ENCODE measurements at regions not wholly inside any gene's neighbourhood (a gene's known extent, or its start where the extent isn't known, plus 50 kb on each side); places are given as distances from the start of the nearest gene placed in this dataset.

GRCh38 chr20:12649234-12649633, 359.5 kb upstream of the SPTLC3 start:
- Mint-ChIP-seq H3K4me3 (no peak overlapping the region), H3K27ac (no peak overlapping the region), H3K4me1 (ENCODE audit: low read depth) (no peaks in the 10 kb centered on the region), H3K36me3 (ENCODE audit: low read depth) (no peaks in the 10 kb centered on the region), H3K9me3 (peaks cover 13% of the 10 kb centered on the region), H3K27me3 (ENCODE audit: low read depth) (no peaks in the 10 kb centered on the region)
- DNase-seq (ENCODE audit: low spot score): no peak

GRCh38 chr20:12653642-12654041, 355.1 kb upstream of the SPTLC3 start:
- Mint-ChIP-seq H3K4me3 (no peak overlapping the region), H3K36me3 (ENCODE audit: low read depth) (no peaks in the 10 kb centered on the region), H3K4me1 (ENCODE audit: low read depth) (no peaks in the 10 kb centered on the region), H3K9me3 (peaks cover 11% of the 10 kb centered on the region), H3K27ac (no peak overlapping the region), H3K27me3 (ENCODE audit: low read depth) (no peaks in the 10 kb centered on the region)
- DNase-seq (ENCODE audit: low spot score): no peak

GRCh38 chr20:12659942-12660341, 348.8 kb upstream of the SPTLC3 start:
- Mint-ChIP-seq H3K9me3 (peaks cover 34% of the 10 kb centered on the region), H3K27me3 (ENCODE audit: low read depth) (no peaks in the 10 kb centered on the region), H3K4me3 (no peak overlapping the region), H3K36me3 (ENCODE audit: low read depth) (no peaks in the 10 kb centered on the region), H3K4me1 (ENCODE audit: low read depth) (no peaks in the 10 kb centered on the region), H3K27ac (no peak overlapping the region)
- no peak for DNase-seq (ENCODE audit: low spot score)

GRCh38 chr20:12660918-12661317, 347.9 kb upstream of the SPTLC3 start:
- no peak for DNase-seq (ENCODE audit: low spot score)
- Mint-ChIP-seq H3K9me3 (peaks cover 35% of the 10 kb centered on the region), H3K4me1 (ENCODE audit: low read depth) (no peaks in the 10 kb centered on the region), H3K36me3 (ENCODE audit: low read depth) (no peaks in the 10 kb centered on the region), H3K27ac (no peak overlapping the region), H3K27me3 (ENCODE audit: low read depth) (no peaks in the 10 kb centered on the region), H3K4me3 (no peak overlapping the region)

GRCh38 chr20:12670301-12670700, 338.5 kb upstream of the SPTLC3 start:
- H3K27me3 Mint-ChIP-seq (ENCODE audit: low read depth): no peaks in the 10 kb centered on the region
- no peaks in the 10 kb centered on the region for H3K4me1 Mint-ChIP-seq (ENCODE audit: low read depth)
- H3K9me3 Mint-ChIP-seq: peaks cover 10% of the 10 kb centered on the region
- H3K4me3 Mint-ChIP-seq: no peak overlapping the region
- H3K36me3 Mint-ChIP-seq (ENCODE audit: low read depth): no peaks in the 10 kb centered on the region
- no peak for DNase-seq (ENCODE audit: low spot score)
- no peak overlapping the region for H3K27ac Mint-ChIP-seq

- no peak for DNase-seq (ENCODE audit: low spot score)
- Mint-ChIP-seq H3K4me1 (ENCODE audit: low read depth) (no peaks in the 10 kb centered on the region), H3K4me3 (no peak overlapping the region), H3K27me3 (ENCODE audit: low read depth) (no peaks in the 10 kb centered on the region), H3K9me3 (peaks cover 10% of the 10 kb centered on the region), H3K27ac (no peak overlapping the region), H3K36me3 (ENCODE audit: low read depth) (no peaks in the 10 kb centered on the region)
Measured at GRCh38 chr20:12673352-12673751, 335.4 kb upstream of the SPTLC3 start.

GRCh38 chr20:12677925-12678324, 330.8 kb upstream of the SPTLC3 start:
- no peaks in the 10 kb centered on the region for H3K36me3 Mint-ChIP-seq (ENCODE audit: low read depth)
- no peak overlapping the region for H3K4me3 Mint-ChIP-seq
- H3K27me3 Mint-ChIP-seq (ENCODE audit: low read depth): no peaks in the 10 kb centered on the region
- no peak overlapping the region for H3K27ac Mint-ChIP-seq
- peaks cover 10% of the 10 kb centered on the region for H3K9me3 Mint-ChIP-seq
- DNase-seq (ENCODE audit: low spot score): no peak
- no peaks in the 10 kb centered on the region for H3K4me1 Mint-ChIP-seq (ENCODE audit: low read depth)

- Mint-ChIP-seq H3K27me3 (ENCODE audit: low read depth) (no peaks in the 10 kb centered on the region), H3K36me3 (ENCODE audit: low read depth) (no peaks in the 10 kb centered on the region), H3K27ac (no peak overlapping the region), H3K4me1 (ENCODE audit: low read depth) (no peaks in the 10 kb centered on the region), H3K9me3 (peaks cover 5% of the 10 kb centered on the region), H3K4me3 (no peak overlapping the region)
- no peak for DNase-seq (ENCODE audit: low spot score)
Measured at GRCh38 chr20:12679447-12679846, 329.3 kb upstream of the SPTLC3 start.

GRCh38 chr20:12682613-12683012, 326.2 kb upstream of the SPTLC3 start:
- DNase-seq (ENCODE audit: low spot score): no peak
- Mint-ChIP-seq H3K36me3 (ENCODE audit: low read depth) (no peaks in the 10 kb centered on the region), H3K9me3 (peaks cover 6% of the 10 kb centered on the region), H3K27ac (no peak overlapping the region), H3K4me1 (ENCODE audit: low read depth) (no peaks in the 10 kb centered on the region), H3K4me3 (no peak overlapping the region), H3K27me3 (ENCODE audit: low read depth) (no peaks in the 10 kb centered on the region)

- DNase-seq (ENCODE audit: low spot score): no peak
- H3K27ac Mint-ChIP-seq: no peak overlapping the region
Measured at GRCh38 chr20:12687476-12687875, 321.3 kb upstream of the SPTLC3 start.

GRCh38 chr20:12695937-12696336, 312.8 kb upstream of the SPTLC3 start:
- H3K27me3 Mint-ChIP-seq (ENCODE audit: low read depth): no peaks in the 10 kb centered on the region
- H3K4me3 Mint-ChIP-seq: no peak overlapping the region
- H3K27ac Mint-ChIP-seq: no peak overlapping the region
- peaks cover 3% of the 10 kb centered on the region for H3K9me3 Mint-ChIP-seq
- DNase-seq (ENCODE audit: low spot score): no peak
- no peaks in the 10 kb centered on the region for H3K36me3 Mint-ChIP-seq (ENCODE audit: low read depth)
- H3K4me1 Mint-ChIP-seq (ENCODE audit: low read depth): no peaks in the 10 kb centered on the region

More at GRCh38 chr20:12687476-12687875, 321.3 kb upstream of the SPTLC3 start:
- no peaks in the 10 kb centered on the region for H3K36me3 Mint-ChIP-seq (ENCODE audit: low read depth)
- no peaks in the 10 kb centered on the region for H3K27me3 Mint-ChIP-seq (ENCODE audit: low read depth)
- H3K4me3 Mint-ChIP-seq: no peak overlapping the region
- no peaks in the 10 kb centered on the region for H3K4me1 Mint-ChIP-seq (ENCODE audit: low read depth)
- H3K9me3 Mint-ChIP-seq: peaks cover 7% of the 10 kb centered on the region

GRCh38 chr20:12698817-12699216, 310.0 kb upstream of the SPTLC3 start:
- Mint-ChIP-seq H3K4me3 (no peak overlapping the region), H3K4me1 (ENCODE audit: low read depth) (no peaks in the 10 kb centered on the region), H3K27me3 (ENCODE audit: low read depth) (no peaks in the 10 kb centered on the region), H3K9me3 (peaks cover 3% of the 10 kb centered on the region), H3K27ac (no peak overlapping the region), H3K36me3 (ENCODE audit: low read depth) (no peaks in the 10 kb centered on the region)
- DNase-seq (ENCODE audit: low spot score): no peak

GRCh38 chr20:12699374-12700228, 309.2 kb upstream of the SPTLC3 start:
- no peaks in the 10 kb centered on the region for H3K27me3 Mint-ChIP-seq (ENCODE audit: low read depth)
- no peak overlapping the region for H3K27ac Mint-ChIP-seq
- no peak overlapping the region for H3K4me3 Mint-ChIP-seq
- H3K4me1 Mint-ChIP-seq (ENCODE audit: low read depth): no peaks in the 10 kb centered on the region
- no peaks in the 10 kb centered on the region for H3K36me3 Mint-ChIP-seq (ENCODE audit: low read depth)
- no peak for DNase-seq (ENCODE audit: low spot score)
- H3K9me3 Mint-ChIP-seq: peaks cover 3% of the 10 kb centered on the region

- Mint-ChIP-seq H3K27me3 (ENCODE audit: low read depth) (no peaks in the 10 kb centered on the region), H3K9me3 (peaks cover 3% of the 10 kb centered on the region), H3K4me1 (ENCODE audit: low read depth) (no peaks in the 10 kb centered on the region), H3K36me3 (ENCODE audit: low read depth) (no peaks in the 10 kb centered on the region), H3K4me3 (no peak overlapping the region), H3K27ac (no peak overlapping the region)
- no peak for DNase-seq (ENCODE audit: low spot score)
Measured at GRCh38 chr20:12700701-12701100, 308.1 kb upstream of the SPTLC3 start.

GRCh38 chr20:12702312-12702711, 306.5 kb upstream of the SPTLC3 start:
- DNase-seq (ENCODE audit: low spot score): no peak
- Mint-ChIP-seq H3K9me3 (peaks cover 3% of the 10 kb centered on the region), H3K4me1 (ENCODE audit: low read depth) (no peaks in the 10 kb centered on the region), H3K4me3 (no peak overlapping the region), H3K27ac (no peak overlapping the region), H3K36me3 (ENCODE audit: low read depth) (no peaks in the 10 kb centered on the region), H3K27me3 (ENCODE audit: low read depth) (no peaks in the 10 kb centered on the region)
